B cell (primary cell): ENCODE measurements at regions not wholly inside any gene's neighbourhood (a gene's known extent, or its start where the extent isn't known, plus 50 kb on each side); places are given as distances from the start of the nearest gene placed in this dataset.

Source experiments
- ATAC-seq: fragments of 200-7000 bp; cut with Tn5 transposase; one replicate; pipeline ENCODE4 v1.10.0; 2021; ENCODE audit warnings: low read depth, mild to moderate bottlenecking, moderate number of reproducible peaks, moderate library complexity
- CTCF ChIA-PET: fragments of 350-600 bp; sonication (Branson Sonifier 250); formaldehyde crosslinking; loops from one replicate; lab custom pipeline; 2021; ENCODE audit warnings: antibody characterized with exemption, inconsistent platforms; lab: Charles Lee
- POLR2A ChIA-PET: fragments of 350-600 bp; sonication (Branson Sonifier 250); formaldehyde crosslinking; loops from one replicate; lab custom pipeline; 2021; ENCODE audit warnings: antibody characterized with exemption; lab: Charles Lee
- DNase-seq: peaks from one replicate; pipeline ENCODE4 v3.0.0; 2013
- H2AFZ ChIP-seq: 2 replicates; pipeline ENCODE4 v1.6.1; 2012; ENCODE audit warnings: mild to moderate bottlenecking, low read depth, low read length; ENCODE audit not compliant: insufficient read depth, poor library complexity, severe bottlenecking
- H3K27ac ChIP-seq, 2 donors: 1 replicate in 1 of 2; 2 replicates in 1 of 2; pipeline ENCODE4 v1.5.1; 2012 to 2013; ENCODE audit warnings: low read length in 2 of 2, mild to moderate bottlenecking in 2 of 2, moderate library complexity in 1 of 2
- H3K27me3 ChIP-seq, 4 experiments: fragments of 200-600 bp in 1 of 4; sonication (generic) in 1 of 4; replicated peaks in 1 of 4; 1 replicate in 2 of 4; 2 replicates in 2 of 4; pipeline versions ENCODE4 v1.6.1 to v1.7.0; 2013 to 2016; ENCODE audit warnings: low read length in 3 of 4, mild to moderate bottlenecking in 2 of 4, mixed read lengths in 1 of 4, moderate library complexity in 1 of 4; ENCODE audit not compliant: insufficient read depth in 4 of 4, control insufficient read depth in 3 of 4; ENCODE audit errors: control extremely low read depth in 1 of 4
- H3K36me3 ChIP-seq, 2 experiments: replicated peaks in 1 of 2; 1 replicate in 1 of 2; 2 replicates in 1 of 2; pipeline versions ENCODE4 v1.6.1 to v1.7.1; 2013; ENCODE audit warnings: low read length in 1 of 2; ENCODE audit not compliant: insufficient read depth in 2 of 2, control insufficient read depth in 1 of 2; ENCODE audit errors: control extremely low read depth in 1 of 2, extremely low read depth in 1 of 2
- H3K4me1 ChIP-seq, 2 donors: fragments of 200-600 bp in 1 of 2; sonication (generic) in 1 of 2; 1 replicate in 1 of 2; 2 replicates in 1 of 2; pipeline versions ENCODE4 v1.5.1 to v1.6.1; 2013 to 2017; ENCODE audit warnings: low read length in 2 of 2; ENCODE audit not compliant: control insufficient read depth in 2 of 2, insufficient read depth in 2 of 2
- H3K4me2 ChIP-seq: replicated peaks from 2 replicates; pipeline ENCODE3; 2012; ENCODE audit warnings: mild to moderate bottlenecking, low read depth, low read length; ENCODE audit not compliant: poor library complexity, severe bottlenecking
- H3K4me3 ChIP-seq, 5 experiments: fragments of 200-600 bp in 1 of 5; sonication (generic) in 1 of 5; 1 replicate in 3 of 5; 2 replicates in 2 of 5; pipeline versions ENCODE4 v1.5.1 to v1.7.0; 2011 to 2016; ENCODE audit warnings: low read length in 4 of 5, mild to moderate bottlenecking in 4 of 5, low read depth in 2 of 5, control low read depth in 1 of 5, moderate library complexity in 1 of 5; ENCODE audit not compliant: insufficient read depth in 1 of 5; ENCODE audit errors: control extremely low read depth in 1 of 5, extremely low read depth in 1 of 5
- H3K79me2 ChIP-seq: fragments of 200-600 bp; sonication (generic); one replicate; pipeline ENCODE4 v1.6.0; 2016; ENCODE audit warnings: low read length; ENCODE audit not compliant: control insufficient read depth, insufficient read depth
- H3K9ac ChIP-seq: fragments of 200-600 bp; sonication (generic); 2 replicates; pipeline ENCODE4 v1.6.1; 2017; ENCODE audit warnings: mild to moderate bottlenecking, low read length, moderate library complexity
- H3K9me3 ChIP-seq, 3 donors: one replicate each; pipeline versions ENCODE4 v1.6.1 to v1.7.1; 2013; ENCODE audit warnings: low read length in 2 of 3; ENCODE audit not compliant: control insufficient read depth in 2 of 3, insufficient read depth in 1 of 3; ENCODE audit errors: control extremely low read depth in 1 of 3
- H4K20me1 ChIP-seq: 2 replicates; pipeline ENCODE4 v1.6.0; 2012; ENCODE audit warnings: mild to moderate bottlenecking, low read length; ENCODE audit not compliant: insufficient read depth, control insufficient read depth, poor library complexity, severe bottlenecking
- H3K27ac Mint-ChIP-seq: one replicate; pipeline ENCODE4 v1.8.0; 2021; ENCODE audit warnings: mixed read lengths
- H3K27me3 Mint-ChIP-seq: one replicate; pipeline ENCODE4 v1.8.0; 2021; ENCODE audit warnings: mixed read lengths
- H3K4me1 Mint-ChIP-seq: one replicate; pipeline ENCODE4 v1.8.0; 2021; ENCODE audit warnings: mixed read lengths
- H3K4me3 Mint-ChIP-seq: one replicate; pipeline ENCODE4 v1.8.0; 2021; ENCODE audit warnings: mixed read lengths
- H3K9me3 Mint-ChIP-seq: one replicate; pipeline ENCODE4 v1.8.0; 2022; ENCODE audit warnings: mixed read lengths; ENCODE audit not compliant: insufficient read depth
- CTCF ChIP-seq: fragments of 200-600 bp; IDR thresholded peaks from one replicate; pipeline ENCODE4 v1.8.0; 2022; ENCODE audit warnings: antibody characterized with exemption, mild to moderate bottlenecking
- EZH2 ChIP-seq: IDR thresholded peaks from 2 replicates; pipeline ENCODE4 v1.6.1; 2012; ENCODE audit warnings: borderline replicate concordance, low read depth, mild to moderate bottlenecking, moderate library complexity, low read length; ENCODE audit not compliant: insufficient read depth, poor library complexity, severe bottlenecking
- WGBS: methylation state at CpG from one replicate; pipeline ENCODE4 v1.1.5; 2013; ENCODE audit warnings: missing lambda C conversion rate; ENCODE audit not compliant: insufficient coverage; 5-methylcytosine and 5-hydroxymethylcytosine counted together
- intact Hi-C: fragments of 100-400 bp; cut with micrococcal nuclease; formaldehyde crosslinking; loops from one replicate; pipeline ENCODE4 v1.10.0; 2022

- no peak overlapping the region for H3K27ac ChIP-seq
- Mint-ChIP-seq H3K27ac (no peak overlapping the region), H3K27me3 (no peaks in the 10 kb centered on the region), H3K4me3 (no peak overlapping the region), H3K9me3 (peaks cover 3% of the 10 kb centered on the region), H3K4me1 (no peaks in the 10 kb centered on the region)
- WGBS: 81% methylated on average over 2 of the region's 5 CpGs
- H3K9ac ChIP-seq: no peak overlapping the region
- no peaks in the 10 kb centered on the region for H3K27me3 ChIP-seq
- TF ChIP-seq EZH2: no peak
- TF ChIP-seq CTCF: no peak
- DNase-seq: no peak
- H4K20me1 ChIP-seq: no peaks in the 10 kb centered on the region
- ChIA-PET POLR2A (no interaction called here), CTCF (no interaction called here)
- H3K9me3 ChIP-seq: peaks cover 0 to 6% (median 0%) of the 10 kb centered on the region in 3 donors
- no peaks in the 10 kb centered on the region for H3K79me2 ChIP-seq
- no peak overlapping the region for H2AFZ ChIP-seq
- ATAC-seq: no peak
- H3K4me3 ChIP-seq: no peak overlapping the region
- intact Hi-C loops: no loop called here
- H3K4me2 ChIP-seq: no peak overlapping the region
- H3K36me3 ChIP-seq: no peaks in the 10 kb centered on the region
- H3K4me1 ChIP-seq: no peaks in the 10 kb centered on the region
Observed at GRCh38 chr16:6856578-6856977, 476.1 kb upstream of the RBFOX1 start.

- no peaks in the 10 kb centered on the region for H3K27me3 Mint-ChIP-seq
- Histone ChIP-seq H3K27ac (no peak overlapping the region), H3K9me3 (peaks cover 0 to 6% (median 0%) of the 10 kb centered on the region in 3 donors), H3K4me3 (no peak overlapping the region), H3K27me3 (no peaks in the 10 kb centered on the region), H2AFZ (no peak overlapping the region), H3K36me3 (no peaks in the 10 kb centered on the region), H3K9ac (no peak overlapping the region), H3K4me2 (no peak overlapping the region), H4K20me1 (no peaks in the 10 kb centered on the region), H3K79me2 (no peaks in the 10 kb centered on the region), H3K4me1 (no peaks in the 10 kb centered on the region)
- ChIA-PET CTCF (no interaction called here), POLR2A (no interaction called here)
- H3K9me3 Mint-ChIP-seq: peaks cover 3% of the 10 kb centered on the region
- H3K4me1 Mint-ChIP-seq: no peaks in the 10 kb centered on the region
- no peak overlapping the region for H3K4me3 Mint-ChIP-seq
- intact Hi-C loops: no loop called here
- WGBS: 93% methylated on average over 5 of the region's 6 CpGs
- ATAC-seq (no peak), DNase-seq (no peak)
- H3K27ac Mint-ChIP-seq: no peak overlapping the region
- TF ChIP-seq CTCF: no peak
- no peak for TF ChIP-seq EZH2
Observed at GRCh38 chr16:6853565-6853964, 479.1 kb upstream of the RBFOX1 start.
